ENCODE measurements at regions not wholly inside any gene's neighbourhood (a gene's known extent, or its start where the extent isn't known, plus 50 kb on each side); places are given as distances from the start of the nearest gene placed in this dataset.

- TF ChIP-seq, protein P1, sequence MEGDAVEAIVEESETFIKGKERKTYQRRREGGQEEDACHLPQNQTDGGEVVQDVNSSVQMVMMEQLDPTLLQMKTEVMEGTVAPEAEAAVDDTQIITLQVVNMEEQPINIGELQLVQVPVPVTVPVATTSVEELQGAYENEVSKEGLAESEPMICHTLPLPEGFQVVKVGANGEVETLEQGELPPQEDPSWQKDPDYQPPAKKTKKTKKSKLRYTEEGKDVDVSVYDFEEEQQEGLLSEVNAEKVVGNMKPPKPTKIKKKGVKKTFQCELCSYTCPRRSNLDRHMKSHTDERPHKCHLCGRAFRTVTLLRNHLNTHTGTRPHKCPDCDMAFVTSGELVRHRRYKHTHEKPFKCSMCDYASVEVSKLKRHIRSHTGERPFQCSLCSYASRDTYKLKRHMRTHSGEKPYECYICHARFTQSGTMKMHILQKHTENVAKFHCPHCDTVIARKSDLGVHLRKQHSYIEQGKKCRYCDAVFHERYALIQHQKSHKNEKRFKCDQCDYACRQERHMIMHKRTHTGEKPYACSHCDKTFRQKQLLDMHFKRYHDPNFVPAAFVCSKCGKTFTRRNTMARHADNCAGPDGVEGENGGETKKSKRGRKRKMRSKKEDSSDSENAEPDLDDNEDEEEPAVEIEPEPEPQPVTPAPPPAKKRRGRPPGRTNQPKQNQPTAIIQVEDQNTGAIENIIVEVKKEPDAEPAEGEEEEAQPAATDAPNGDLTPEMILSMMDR (IDR thresholded peaks at IDR 0.05; ENCODE audit: control extremely low read depth, extremely low read depth, low read depth, missing control alignments) = no peak
- POLR2A ChIA-PET = no interaction called here
Measured at GRCh38 chr1:229893762-229894444, 173.1 kb upstream of the GALNT2 start.

DNA sequence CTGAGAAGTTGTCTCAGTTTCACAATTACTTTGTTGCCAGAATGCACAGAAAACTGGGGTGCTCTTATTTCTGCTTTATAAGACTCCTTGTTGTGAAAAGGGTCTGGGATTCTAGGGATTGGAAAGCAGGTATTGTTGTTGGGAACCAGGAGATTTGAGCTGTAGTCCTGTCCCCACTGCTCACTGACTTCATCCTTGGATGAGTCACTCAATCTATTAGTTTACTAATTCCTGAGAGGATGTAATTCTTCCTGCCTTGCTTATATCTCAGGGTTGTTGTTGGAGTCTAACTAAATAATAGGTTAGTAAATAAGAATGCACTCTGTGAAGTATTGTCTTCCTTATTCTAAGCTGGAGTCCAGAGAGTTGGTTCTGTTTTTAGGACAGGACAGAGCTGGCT, 172.5 kb upstream of the GALNT2 start:
- CTCF ChIA-PET = interaction anchor here (0.8 to 1.6 kb wide), 4 partner anchors 15 to 233 kb away, joined by 3 to 4 read pairs (median 3); no protein-coding TSS in a partner anchor
- DNase-seq (ENCODE audit: extremely low spot score) = no peak
- TF ChIP-seq, protein P1 (IDR thresholded peaks at IDR 0.05; ENCODE audit: control extremely low read depth, extremely low read depth, low read depth, missing control alignments) = no peak
- POLR2A ChIA-PET = no interaction called here

More at GRCh38 chr1:229893762-229894444, 173.1 kb upstream of the GALNT2 start:
- DNase-seq (ENCODE audit: extremely low spot score) = no peak
- CTCF ChIA-PET = interaction anchor here (0.9 to 1.6 kb wide), 4 partner anchors 16 to 233 kb away, joined by 3 to 4 read pairs (median 3); no protein-coding TSS in a partner anchor

GRCh38 chr1:229895605-229896004, 171.4 kb upstream of the GALNT2 start:
- CTCF ChIA-PET = interaction anchor here (0.8 kb wide), 1 partner anchor 100 kb away, joined by 3 read pairs; no protein-coding TSS in a partner anchor
- DNase-seq (ENCODE audit: extremely low spot score) = no peak
- POLR2A ChIA-PET = no interaction called here
- TF ChIP-seq, protein P1 (IDR thresholded peaks at IDR 0.05; ENCODE audit: control extremely low read depth, extremely low read depth, low read depth, missing control alignments) = no peak

DNA sequence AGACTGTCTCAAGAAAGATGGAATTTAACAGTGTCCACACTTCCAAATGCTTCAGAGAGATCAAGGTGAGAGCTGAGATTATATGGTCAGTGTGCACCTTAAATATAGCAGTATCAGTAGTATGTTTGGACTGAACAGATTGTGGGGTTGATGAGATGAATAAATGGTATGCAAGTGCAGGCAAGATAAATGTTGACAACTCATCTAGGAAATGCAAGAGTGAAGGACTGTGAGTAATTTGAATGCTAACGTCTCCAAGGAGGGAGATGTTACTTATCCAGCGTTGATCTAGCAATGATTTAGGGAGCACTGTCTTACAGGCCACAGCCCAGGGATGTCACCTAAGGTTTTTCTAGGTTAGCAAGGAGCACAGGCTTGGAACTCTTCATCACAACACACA, 170.7 kb upstream of the GALNT2 start:
- CTCF ChIA-PET = no interaction called here
- TF ChIP-seq, protein P1 (IDR thresholded peaks at IDR 0.05; ENCODE audit: control extremely low read depth, extremely low read depth, low read depth, missing control alignments) = no peak
- POLR2A ChIA-PET = no interaction called here
- DNase-seq (ENCODE audit: extremely low spot score) = no peak

- TF ChIP-seq, protein P1 (IDR thresholded peaks at IDR 0.05; ENCODE audit: control extremely low read depth, extremely low read depth, low read depth, missing control alignments) = no peak
- DNase-seq (ENCODE audit: extremely low spot score) = no peak
- ChIA-PET CTCF (no interaction called here), POLR2A (no interaction called here)
Measured at GRCh38 chr1:229896861-229897260, 170.2 kb upstream of the GALNT2 start.

GRCh38 chr1:229897501-229897900, 169.5 kb upstream of the GALNT2 start:
- TF ChIP-seq, protein P1 (IDR thresholded peaks at IDR 0.05; ENCODE audit: control extremely low read depth, extremely low read depth, low read depth, missing control alignments) = no peak
- no peak for DNase-seq (ENCODE audit: extremely low spot score)
- ChIA-PET POLR2A (no interaction called here), CTCF (interaction anchor here (0.9 to 1.2 kb wide), 4 partner anchors 8 to 48 kb away, joined by 3 to 5 read pairs (median 4); no protein-coding TSS in a partner anchor)

Data from GM10248 (cell line).